HG03469 (cell line): ENCODE measurements at regions not wholly inside any gene's neighbourhood (a gene's known extent, or its start where the extent isn't known, plus 50 kb on each side); places are given as distances from the start of the nearest gene placed in this dataset.

Experiments used
- ATAC-seq: cut with Tn5 transposase; IDR thresholded peaks from one replicate; pipeline ENCODE4 v1.9.1; 2021; ENCODE audit warnings: mild to moderate bottlenecking, moderate library complexity, moderate number of reproducible peaks; ENCODE audit not compliant: unreplicated experiment

DNA sequence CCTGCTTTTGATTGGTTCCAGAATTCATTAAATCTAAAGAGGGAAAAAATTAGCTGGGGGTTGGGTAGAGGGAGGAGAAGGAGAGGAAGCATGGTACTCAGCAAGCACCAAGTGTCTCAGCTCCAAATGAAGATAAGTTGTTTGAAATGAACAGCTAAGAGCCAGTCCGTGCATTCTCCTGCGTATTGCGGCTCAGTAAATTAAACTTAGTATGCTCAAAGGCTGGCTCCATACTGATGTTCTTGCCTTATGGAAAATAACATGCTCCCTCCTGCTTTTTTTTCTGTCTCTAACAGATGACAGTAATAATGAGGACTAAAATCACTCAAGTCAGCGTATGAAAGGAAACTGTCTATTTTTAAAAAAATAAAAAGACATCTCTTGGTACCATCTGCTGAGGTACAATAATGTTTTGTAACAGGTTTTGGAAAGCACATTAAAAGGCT, 161.0 kb downstream of the SPATA31D1 start:
- no peak for ATAC-seq

DNA sequence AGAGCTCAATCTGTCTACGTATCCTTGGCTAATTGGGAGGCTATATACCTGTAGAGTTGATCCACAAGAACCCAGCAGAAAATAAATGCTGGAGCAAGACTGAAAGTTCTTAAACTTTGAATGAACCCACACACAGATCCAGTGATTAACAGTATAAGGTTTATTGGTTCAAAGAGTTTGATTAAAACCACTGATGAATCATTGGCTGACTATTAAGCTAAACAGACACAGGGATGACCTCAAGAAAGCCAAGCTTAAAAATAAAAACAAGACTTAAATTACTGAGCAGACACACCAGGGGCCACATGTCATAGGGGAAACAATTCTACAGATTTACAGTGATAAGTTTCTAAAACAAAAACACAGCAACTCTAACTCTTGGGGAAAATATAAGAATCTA, 163.6 kb downstream of the SPATA31D1 start:
- ATAC-seq = no peak

DNA sequence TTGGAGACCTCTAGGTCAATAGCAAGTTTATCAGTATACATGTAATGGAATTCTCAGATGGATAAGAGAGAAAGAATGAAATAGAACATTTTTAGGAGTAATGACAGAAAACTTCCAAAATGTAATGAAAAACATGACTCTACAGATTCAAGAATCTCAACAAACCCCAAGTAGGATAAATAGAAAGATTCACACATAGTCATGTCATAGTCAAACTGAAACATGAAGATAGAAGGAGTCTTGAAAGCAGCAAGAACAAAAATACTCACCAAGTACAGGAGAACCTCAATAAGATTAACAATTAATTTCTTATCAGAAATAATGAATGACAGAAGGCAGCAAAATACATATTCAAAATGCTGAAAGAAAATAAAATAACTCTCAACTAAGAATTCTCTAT, 164.5 kb downstream of the SPATA31D1 start:
- no peak for ATAC-seq

DNA sequence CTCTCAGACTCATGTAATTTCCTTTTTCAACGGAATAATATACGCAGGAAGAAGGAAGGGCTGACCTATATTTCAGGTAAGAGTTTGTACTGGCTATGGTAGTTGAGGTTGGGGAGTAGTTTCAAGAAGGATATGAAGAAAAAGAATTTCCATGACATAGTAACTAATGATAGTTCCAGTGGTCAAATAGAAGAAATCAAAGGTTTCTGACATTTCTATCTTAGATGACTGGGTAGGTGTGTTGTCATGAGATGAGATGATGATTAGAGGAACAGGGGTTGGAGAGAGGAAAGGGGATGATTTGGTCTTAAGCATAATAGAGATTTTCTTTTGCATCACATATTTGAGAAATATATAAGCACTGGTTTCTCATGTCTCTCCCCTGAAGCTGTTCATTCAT, 166.0 kb downstream of the SPATA31D1 start:
- ATAC-seq = no peak

DNA sequence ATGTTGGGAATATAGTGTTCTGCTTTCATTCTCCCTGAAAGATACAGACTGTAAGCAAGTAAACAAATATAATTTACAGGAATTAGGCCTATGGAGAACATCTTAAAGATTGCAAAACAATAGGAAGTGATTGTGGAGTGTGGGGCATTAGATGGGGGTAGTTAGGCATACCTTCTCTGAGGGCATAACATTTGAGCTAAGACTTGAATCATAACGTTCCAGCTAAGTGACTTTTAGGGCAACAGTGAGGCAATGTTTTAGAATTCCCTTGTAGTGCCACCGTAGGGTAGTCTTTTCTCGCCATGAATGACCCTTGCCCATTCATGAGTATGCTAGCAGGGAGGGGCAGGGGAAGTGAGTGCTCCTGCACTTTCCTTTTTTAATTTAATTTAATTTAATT, 173.3 kb downstream of the SPATA31D1 start:
- no peak for ATAC-seq

DNA sequence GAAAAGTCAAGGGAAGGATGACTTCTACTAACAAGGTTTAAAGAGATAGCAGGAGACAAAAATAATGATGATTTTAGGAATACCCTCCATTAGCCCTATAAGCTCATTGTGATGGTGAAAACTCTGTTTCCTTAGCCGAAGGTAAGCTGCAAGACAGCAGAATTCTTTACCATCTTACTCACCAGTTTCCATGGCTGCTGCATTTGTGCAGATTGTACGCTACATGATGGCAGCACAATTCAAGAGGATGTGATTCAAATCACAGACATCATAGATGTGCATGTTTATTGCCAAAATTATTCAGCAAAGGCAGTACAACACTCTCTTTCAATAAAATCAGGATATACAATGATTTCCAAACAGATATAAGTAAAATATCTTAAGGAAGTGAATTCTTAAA, 175.6 kb downstream of the SPATA31D1 start:
- no peak for ATAC-seq

DNA sequence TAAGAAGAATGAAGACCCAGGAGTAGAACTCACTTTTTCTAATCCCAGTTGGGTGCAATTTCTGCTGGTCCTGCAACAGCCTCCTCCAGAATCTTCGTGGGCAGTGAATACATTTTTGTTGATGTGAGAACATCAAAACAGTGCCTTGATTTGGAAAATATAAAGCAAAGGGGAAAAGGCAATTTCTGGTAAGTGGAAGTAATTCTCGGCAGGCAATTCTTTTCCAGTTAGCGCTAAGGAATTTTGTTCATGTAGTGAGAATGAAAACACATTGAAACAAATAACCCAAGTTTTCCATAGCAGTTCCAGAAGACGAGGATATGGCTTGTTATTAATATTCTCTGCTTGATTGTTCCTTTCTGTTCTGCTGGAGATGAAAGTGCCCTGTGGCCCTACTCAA, 178.7 kb downstream of the SPATA31D1 start:
- ATAC-seq = no peak

DNA sequence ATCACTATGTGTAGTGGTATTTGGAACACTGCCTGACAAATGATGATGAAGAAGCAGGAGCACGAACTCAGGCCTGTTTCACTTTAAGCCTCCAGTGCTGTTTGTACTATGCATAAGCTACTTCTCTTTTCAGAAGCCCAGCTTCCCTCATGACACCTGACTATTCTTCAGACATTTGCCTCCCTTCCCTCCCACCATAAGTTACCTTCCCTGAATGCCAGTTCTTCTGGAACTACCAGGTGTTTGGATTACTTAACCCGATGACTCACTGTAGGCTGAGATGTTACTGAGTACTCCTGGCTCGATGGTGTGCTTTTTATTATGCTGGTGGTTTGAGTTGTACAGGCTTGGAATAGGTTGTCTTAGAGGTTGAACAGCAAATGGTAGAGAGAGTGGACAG, 180.0 kb downstream of the SPATA31D1 start:
- no peak for ATAC-seq

DNA sequence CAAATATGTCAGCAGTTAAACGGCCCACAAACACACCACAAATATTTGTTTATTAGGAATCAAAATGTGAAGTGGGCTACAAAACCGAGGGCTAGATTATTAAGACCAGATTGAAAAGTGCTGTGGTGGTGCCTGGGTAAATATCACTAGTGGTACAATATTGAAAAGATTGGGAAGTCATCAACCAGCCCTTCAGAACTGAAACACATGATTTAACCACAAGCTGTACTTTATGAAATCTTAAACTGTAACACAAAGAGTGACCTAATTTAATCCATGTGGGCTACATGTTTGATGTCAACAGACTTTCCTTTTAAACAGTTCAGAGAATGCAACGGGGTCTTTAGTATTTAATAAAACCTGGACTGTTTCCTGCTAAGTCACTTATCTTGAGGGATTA, 182.3 kb downstream of the SPATA31D1 start:
- no peak for ATAC-seq

DNA sequence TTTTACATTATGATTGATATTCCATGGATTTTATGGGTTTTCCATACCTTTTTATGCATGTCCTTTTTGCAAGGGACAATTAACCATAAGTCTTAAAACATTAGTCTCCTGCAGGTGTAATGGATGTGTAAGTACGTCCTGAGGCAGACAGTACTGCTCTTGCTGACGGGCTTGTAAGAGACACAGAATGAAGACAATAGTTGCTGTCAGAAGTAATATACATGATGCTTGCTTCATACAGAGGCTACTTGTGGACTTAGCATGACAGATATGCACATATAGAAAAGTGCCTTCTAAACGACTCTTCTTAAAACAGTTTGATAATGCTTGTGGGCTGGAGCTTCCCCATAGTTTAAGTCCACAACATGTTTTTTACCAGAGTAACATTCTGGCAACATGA, 182.7 kb downstream of the SPATA31D1 start:
- ATAC-seq = no peak

DNA sequence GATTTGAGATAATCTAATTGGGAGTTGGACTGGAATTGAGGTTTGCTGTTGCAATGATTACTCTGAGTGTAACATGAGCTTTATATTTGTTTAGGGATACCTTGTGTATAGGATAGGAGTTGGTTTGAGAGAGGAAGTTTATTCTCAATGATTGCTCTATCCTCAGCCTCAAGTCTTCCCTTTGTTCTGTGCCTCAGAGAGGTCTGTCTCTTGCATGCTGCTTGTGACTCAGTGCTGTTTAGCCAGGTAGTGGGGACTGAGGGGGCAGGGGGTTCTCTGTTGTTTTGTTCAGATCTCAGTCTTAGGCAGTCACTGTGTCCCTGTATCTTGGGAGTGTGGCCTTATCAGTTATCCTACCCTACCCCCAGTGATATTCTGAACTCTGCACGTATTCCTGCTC, 192.1 kb downstream of the SPATA31D1 start:
- no peak for ATAC-seq

DNA sequence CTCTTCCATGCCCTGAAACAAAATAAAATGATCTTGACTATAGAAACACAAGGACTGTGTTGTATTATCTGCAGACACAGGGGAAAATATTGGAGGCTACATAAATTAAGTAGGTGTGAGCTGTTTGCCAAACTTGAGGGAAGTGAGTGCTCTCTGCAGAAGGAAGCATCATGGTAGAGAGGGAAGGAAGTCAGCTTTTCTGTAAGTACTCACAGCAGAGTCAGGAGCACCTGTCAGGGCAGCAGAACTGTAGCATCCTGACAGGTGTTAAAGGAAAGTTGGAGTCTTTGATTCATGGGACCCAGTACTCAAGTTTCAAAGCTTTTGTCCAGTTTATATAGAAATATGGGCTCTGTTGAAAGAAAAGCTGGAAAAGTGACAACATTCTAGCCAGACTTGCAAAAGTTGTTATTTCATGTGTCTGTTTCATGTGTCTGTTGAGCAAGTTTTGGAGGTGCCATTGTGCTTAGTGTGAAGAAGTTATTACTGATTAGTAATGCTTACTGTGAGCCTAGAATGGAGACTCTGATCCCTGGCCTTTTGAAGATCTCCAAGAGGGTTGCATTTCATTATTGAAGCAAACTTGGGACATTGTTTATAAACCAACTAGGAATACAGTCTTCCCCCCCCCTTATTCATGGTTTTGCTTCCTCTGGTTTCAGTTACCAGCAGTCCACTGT, 194.7 kb downstream of the SPATA31D1 start:
- ATAC-seq = no peak

DNA sequence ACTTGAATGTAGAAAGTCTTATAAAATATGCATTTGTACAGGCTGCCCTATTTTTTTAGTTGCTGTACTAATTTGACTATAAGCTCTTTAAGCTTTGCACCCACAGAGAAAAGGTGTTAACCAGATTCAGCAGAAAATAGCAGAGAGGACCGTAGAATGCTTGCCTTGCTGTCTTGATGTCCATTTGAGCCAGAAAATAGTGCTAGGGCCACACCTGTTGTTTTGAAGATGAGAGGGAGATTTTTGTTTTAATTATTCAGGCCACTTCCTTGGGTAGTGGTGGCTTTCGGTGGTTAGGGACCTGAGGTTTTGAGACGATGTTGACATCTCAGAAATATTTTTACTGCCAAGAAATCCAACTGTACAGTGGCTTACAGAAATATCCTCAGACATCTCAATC, 196.0 kb downstream of the SPATA31D1 start:
- ATAC-seq = no peak

DNA sequence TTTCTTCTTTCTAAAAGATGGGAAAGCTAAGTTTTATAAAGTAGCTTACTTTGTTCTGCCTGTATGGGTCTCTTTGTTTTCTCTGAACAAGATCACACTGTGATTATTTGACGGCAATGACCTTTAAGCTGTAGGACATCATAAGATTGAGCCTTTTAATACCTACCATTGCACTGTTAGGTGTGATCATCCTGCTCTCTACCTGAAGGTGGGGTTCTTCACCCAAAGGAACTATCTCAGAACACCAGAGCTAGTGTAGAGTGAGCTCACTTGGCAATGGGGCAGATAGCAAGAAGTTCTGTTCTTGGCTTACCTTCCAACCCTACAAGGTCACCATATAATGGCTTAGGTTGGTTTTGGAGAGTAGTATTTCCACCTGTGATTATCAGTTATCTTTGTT, 200.2 kb downstream of the SPATA31D1 start:
- no peak for ATAC-seq

DNA sequence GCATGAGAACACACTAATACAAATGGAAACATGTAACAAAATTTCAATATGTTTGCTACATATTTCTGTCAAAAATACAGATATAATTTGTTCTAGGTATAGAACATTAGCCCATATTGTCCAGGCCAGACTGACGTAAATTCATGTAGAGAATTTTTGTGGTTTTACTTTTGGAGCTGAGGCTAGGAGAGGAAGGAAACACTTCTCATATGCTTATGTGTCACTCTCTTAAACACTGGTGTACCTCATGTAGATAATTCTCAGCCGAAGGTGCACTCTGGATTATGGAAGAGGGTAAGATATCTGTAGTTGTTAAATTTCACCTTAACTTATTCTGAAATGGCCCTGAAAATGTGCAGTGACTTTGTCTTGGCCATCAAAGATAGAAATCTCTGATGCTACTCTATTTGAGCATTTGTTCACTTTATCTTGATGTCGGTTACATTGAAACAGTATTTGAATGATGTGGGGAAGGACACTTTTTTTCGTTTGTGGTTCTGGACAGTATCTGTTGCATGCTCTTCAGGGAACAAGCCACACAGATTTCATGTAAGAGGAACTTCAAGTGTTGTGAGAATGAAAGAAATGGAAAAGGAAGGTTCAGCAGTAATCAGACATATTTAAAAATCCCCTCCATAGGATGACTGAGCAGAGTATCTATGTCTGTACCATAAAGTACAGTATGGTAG, 202.7 kb downstream of the SPATA31D1 start:
- no peak for ATAC-seq

DNA sequence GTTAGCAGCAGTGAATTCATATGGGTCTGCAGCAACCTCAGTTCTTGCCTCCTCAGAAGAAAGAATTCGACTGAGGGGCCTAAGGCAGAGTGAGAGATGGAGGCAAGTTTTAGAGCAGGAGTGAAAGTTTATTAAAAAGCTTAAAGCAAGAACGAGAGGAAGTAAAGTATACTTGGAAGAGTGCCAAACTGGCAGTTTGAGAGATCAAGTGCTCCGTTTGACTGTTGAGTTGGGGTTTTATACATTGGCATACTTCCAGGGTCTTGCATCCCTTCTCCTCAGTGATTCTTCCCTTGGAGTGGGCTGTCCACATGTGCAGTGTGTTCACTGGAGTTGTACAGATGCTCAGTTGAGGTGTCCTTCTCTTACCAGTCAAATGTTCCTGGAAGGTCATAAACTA, 203.6 kb downstream of the SPATA31D1 start:
- no peak for ATAC-seq

DNA sequence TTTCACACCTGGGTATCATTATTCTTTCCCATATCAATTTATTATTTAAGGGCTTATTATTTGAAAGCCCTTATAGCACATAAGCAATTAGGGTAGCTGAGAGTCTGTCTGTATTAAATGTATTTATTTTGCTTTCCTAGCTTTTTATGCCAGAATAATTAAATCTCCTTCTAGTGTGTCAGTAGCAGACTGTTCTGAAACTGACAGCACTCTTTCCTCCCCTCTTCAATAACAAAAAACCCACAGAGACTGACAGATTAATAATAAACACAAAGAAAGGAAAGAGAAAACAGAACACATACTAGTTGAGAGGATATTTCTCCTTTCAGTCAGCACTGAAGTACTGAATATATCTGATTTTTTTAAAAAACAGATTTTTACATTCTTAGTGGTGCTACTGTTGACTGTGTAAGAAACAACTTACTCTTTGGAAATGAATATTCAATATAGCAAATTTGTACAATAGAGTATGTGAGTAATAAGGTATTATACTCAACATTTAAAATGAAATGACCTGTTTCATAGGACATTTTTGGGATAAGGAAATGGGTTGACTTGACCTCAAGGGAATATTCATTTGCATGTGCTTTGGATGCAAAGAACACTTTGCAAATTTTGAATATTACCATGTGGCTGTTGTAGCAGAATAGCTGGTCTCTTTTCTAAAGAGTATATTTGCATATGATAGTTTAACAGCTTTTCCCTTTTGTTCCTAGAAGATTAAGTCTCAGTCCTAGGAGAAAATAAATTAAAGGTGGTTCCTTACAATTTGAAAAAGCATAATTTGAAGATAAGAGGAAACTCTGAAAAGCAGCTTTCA, 208.3 kb downstream of the SPATA31D1 start:
- no peak for ATAC-seq

DNA sequence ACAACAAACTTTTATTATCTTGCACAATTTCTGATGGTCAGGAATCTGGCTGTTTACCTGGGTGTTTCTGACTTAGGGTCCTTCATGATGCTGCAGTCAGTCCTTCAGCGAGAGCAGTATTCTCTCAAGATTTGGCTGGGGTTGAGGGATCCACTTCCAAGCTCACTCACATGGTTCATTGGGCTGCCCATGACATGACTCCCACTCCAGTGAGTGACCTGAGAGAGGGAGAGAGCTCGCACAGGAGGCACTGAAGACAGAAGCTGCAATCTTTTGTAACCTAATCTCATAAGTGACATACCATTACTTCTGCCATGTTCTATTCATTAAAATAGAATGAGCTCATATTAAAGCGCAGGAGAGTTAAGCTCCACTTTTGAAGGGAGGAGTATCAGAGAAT, 212.6 kb downstream of the SPATA31D1 start:
- ATAC-seq = no peak

DNA sequence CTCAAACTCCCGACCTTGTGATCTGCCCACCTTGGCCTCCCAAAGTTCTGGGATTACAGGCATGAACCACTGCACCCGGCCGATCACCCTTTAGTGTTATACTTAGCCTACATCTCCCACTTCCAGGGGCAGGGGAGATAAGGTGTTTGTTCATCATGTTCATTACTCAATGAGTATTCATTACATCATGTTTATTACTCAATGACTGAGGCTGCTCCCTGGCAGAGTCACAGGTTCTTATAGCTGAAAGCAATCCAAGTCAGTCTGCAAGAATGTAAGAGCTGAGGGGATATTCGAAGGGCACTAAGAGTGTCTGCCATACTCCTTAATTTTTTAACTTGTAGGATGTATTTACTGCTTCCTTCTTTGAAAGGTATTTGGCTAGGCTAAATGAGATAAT, 214.2 kb downstream of the SPATA31D1 start:
- no peak for ATAC-seq

DNA sequence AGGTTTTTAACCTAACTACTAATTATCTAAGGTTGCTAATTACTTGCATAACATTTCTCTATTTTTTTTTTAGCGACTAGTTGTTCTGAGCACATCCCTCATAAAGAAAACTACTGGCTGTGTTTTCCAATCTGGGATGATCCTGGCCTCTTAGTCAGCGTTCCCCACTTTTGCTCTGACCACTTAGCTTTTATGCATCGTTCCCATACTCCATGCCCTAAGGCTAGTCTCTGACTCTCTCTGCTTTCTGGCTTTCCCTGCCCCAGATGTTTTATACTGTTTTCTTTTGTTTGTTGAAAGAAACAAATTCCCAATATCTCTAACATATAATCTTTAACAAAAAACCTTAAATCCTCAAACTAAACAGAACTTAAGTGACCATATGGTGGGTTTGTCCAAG, 217.9 kb downstream of the SPATA31D1 start:
- no peak for ATAC-seq

DNA sequence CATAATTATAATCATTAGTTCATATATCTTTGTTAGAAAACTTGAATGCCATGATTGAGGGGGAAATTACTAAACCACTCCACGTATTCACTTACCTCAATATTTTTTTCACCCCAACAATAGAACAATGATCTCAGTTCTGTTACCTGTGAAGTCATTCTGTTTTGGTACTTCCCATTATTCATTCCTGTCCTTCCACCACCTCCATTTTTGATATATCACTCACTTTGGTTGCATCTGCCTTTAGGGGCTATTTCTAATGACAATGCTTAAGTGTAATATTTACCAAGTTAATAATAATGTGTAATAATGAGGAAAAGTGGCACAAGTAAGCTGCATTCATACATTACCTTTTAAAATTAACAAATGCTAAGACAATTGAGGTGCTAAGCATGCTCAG, 218.4 kb downstream of the SPATA31D1 start:
- no peak for ATAC-seq
